MV-4-11 (cell line): ENCODE measurements at regions not wholly inside any gene's neighbourhood (a gene's known extent, or its start where the extent isn't known, plus 50 kb on each side); places are given as distances from the start of the nearest gene placed in this dataset.
"Not testable (repeated sequence)": the region's sequence is repeated elsewhere in the genome, so short reads cannot be mapped to it uniquely, and the experiment has no call there.

Experiments used
- DNase-seq: peaks from one replicate; lab custom pipeline; 2025; lab: John Stamatoyannopoulos, UW

DNA sequence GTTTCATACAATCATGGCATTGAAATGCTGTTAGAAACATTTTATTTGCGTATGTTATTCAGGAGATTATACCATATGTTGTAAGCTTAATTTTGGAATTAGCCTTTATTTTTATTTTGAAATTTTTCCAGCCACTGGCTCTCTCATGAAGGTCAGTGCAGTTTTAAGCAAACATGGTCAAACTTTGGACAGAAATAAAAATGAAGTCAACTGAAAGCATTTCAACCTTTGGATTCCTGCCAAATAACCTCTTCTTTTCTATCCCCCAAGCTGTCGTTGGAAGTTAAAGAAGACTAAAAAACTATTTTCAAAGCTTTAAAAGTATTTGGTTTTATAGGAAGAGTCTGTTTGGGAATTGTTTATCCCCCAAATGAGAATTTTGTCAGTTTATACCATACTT is 846.6 kb downstream of the MCTP2 start:
- no peak for DNase-seq

DNA sequence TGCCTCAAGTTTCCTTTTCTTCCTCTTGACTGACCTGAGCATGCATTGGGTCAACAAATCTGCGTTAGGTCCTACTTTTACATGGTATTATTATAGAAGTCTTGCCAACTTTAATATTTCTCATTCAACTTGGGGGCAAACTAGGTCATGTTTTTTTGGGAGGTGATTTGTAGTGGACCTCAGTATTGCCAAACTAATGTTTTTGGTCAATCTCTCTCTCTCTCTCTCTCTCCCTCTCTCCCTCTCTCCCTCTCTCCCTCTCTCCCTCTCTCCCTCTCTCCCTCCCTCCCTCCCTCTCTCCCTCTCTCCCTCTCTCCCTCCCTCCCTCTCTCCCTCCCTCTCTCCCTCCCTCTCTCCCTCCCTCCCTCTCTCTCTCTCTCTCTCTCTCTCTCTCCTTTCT is 848.9 kb downstream of the MCTP2 start:
- not testable (repeated sequence) for DNase-seq

DNA sequence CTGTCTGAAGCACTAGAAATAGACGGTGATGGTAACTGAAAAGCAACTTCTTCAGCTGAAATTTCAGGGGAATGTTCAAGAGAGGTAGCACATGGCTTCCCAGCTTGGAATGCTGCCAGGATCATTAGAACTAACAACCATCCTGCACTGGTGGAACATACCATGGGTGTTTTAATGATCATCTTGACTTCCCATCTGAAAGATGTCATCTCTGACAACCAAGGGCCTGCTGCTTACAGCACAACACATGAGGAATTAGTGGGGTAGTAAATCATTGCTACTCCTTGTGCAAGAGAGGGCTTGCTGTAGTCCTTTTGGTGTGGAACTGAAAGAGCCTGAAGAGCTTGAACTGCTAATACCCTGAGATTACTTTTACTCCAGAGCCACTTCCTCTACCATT is 853.7 kb downstream of the MCTP2 start:
- DNase-seq = peak; percentile 94

DNA sequence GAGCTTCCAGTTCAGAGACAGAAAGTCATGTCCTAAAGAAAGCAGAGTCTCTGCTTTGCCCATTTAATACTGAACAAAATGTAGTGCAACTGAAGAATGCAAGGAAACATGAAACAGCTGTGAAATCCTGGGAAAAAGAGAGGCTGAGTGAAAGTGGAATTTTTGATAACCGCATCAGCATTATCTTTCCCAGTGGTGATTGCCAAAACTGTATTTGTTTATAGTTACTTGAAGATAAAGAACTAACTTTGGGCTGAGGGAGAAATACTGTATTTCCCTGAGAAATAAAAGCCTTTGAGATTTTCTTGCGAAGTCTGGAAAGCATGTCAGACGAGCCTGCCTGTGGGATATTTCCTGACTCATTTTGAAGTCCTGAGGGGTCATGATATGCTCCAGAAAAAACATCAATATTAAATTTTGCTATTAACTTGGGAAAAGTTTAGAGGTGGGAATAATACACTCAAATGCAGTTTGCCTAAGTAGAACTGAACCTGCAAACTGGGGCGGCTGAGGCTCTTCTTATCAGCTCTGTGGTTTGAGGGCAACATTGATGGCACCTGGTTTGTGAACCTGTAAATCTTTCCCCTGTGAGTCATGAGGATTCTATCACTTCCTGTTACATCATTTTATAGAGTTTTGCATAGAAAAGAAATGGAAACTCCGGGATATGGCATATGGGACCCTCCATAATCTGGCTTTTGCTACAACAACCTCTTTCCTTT is 855.3 kb downstream of the MCTP2 start:
- DNase-seq = no peak

DNA sequence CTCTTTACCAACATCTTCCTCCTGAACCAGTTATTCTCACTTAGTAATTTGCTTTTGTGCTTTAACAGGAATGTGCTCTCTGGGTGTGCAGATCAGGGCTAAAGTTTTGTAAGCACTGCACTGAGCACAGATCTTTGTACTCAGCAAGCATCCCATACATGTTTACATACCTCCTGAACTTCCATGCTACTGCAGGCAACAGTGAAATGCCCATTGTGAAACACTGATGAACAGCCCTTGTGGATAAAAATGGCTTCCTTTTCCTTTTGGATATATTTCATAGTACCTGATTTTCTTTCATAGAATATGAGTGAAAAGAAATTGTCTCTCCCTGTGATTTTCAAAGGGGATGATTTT is 855.9 kb downstream of the MCTP2 start:
- DNase-seq = no peak

DNA sequence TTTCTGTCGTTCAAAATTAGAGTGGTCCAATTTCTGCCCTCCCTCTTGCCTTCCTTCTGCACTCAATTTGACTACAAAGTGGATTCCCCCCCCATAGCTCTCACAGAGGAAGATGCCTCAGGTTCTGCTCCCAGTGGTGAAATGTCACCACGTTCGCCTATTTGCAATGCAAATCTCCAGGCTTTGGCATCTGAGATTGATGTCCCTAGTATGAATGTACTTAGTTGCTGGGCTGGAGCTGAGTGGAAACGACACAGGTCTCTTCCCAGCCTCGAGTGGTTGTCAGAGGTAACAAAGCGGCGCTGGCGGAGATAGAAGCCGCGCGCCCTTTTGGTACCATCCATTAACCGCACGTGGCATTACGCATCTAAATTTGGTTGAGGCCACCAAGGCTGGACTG is 860.1 kb downstream of the MCTP2 start:
- no peak for DNase-seq

DNA sequence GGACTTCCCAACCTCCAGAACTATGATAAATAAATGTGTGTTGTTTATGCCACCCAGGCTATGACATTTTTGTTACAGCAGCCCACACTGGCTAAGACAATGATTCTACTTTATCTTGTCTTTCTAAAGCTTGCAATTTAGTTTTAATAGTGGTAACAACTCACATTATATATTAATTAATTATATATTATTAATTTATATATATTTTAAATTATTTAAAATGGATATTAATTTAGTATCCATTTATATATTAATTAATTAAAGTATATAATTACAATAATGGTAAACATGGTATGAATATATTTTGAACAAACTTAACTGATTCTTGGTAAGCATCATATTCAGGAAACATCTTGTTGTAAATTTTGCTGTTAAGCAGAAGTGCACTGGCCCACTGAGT is 863.9 kb downstream of the MCTP2 start:
- no peak for DNase-seq

DNA sequence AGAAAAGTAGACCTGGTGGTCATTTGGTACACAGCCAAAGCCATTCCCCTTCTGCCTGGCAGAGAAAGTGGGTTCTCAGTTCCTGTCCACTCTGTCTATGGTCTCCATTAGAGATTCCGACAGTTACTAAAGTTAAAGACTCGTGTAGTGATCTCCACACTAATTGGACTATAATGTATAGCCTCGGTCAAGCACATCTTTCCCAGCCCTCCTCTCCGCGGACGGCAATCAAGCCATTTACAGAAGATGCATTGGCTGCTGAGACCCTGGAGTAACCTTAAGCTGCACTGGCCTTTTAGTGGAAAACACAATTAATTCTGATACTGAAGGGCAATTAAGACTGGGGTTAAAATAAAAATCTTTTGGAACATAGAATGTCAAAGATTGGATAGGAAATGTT is 865.3 kb downstream of the MCTP2 start:
- no peak for DNase-seq

DNA sequence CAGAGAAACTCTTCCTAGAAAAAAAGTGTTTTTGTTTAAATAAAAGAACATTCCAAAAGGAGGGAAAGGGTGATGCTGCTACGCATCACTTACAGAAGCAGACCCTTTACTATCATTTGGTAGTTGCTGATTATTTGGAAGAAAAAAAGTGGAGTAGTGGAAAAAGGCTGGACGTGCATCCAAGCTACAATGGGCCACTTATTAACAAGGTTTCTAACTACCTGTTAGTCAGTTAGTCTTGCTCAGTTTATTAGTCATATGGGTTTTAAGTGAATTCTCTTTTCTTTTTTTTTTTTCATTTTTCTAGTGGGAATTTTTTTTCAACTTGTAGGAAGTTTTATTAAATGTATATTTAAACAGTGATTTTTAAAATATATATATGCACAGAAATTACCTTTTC is 866.0 kb downstream of the MCTP2 start:
- no peak for DNase-seq

DNA sequence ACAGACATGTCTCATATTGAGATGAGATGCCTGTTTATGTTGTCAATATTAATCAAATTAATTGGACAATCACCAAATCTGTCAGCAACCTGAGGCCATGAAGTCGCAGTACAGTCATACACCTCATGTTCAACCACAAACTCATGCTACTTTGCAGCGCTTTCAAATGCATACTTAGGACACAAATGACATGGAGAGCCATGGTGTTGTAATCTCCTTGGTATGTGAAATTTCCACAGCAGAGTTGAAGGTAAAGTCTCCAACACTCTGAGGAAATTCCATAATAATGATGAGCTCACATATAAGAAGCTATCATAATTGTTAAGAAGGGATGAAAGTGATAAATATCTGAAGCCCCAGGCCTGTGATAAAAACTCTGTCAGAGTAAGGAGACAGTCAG is 873.9 kb downstream of the MCTP2 start:
- no peak for DNase-seq

DNA sequence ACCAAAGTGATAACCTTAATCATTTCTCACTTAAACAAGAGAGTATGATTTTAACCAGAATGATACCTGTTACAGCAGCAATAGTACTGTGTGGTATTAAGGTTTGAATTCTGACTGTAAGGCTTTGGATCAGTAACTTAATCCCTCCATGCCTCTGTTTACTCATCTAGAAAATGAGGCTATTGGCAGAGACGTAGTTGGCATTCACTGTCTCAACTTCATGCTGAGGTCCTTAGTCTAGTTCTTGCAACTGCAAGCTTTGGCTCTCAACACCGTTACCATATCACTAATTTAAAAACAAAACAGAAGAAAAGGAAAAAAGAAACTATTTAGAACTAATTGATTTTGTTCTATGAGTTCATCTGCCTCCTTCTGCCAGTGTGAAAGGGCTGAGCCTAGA is 875.4 kb downstream of the MCTP2 start:
- no peak for DNase-seq

DNA sequence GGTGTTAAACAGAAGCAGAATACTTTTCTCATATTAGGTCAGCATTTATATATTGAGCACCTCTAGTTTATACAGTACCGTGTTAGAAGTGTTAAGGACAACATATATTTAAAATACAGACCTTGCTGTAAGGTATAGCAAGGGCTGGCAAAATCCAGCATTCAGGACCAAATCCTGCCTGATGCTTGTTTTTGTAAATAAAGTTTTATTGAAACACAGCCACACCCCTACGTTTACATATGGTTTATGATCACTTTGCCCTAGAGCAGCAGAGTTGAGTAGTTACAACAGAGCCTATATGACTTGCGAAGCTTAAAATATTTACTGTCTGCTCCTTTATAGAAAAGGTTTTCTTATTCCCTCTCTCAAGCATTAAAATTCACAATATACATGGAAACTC is 877.3 kb downstream of the MCTP2 start:
- no peak for DNase-seq

DNA sequence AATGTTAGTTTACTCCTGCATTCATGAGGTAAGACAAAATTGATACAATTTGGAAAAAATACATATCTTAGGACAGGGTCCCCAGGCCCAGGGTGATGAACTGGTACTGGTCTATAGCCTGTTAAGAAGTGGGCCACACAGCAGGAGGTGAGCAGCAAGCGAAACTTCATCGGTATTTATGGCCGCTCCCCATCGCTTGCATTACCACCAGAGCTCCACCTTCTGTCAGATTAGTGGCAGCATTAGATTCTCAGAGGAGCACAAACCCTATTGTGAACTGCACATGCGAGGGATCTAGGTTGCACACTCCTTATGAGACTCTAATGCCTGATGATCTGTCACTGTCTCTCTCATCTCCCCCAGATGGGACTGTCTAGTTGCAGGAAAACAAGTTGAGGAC is 880.6 kb downstream of the MCTP2 start:
- DNase-seq = no peak

DNA sequence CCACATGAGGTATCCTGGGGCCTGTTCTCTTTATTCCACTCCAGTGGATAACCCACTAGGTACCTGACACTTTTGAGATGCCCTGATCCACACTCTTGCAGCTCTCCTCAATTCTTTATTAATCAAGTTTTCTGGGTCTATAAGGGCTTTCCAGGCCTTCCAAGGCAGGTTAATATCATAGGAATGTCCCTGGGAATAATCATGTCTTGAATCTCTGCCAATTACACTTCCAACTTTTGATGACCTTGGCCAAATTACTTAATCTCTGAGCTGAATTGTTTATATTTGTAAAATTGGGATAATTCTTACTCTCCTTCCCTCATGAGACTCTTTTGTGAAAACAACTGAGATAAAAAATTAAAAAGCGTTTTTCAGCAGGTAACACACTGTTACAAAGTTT is 881.7 kb downstream of the MCTP2 start:
- DNase-seq = no peak

DNA sequence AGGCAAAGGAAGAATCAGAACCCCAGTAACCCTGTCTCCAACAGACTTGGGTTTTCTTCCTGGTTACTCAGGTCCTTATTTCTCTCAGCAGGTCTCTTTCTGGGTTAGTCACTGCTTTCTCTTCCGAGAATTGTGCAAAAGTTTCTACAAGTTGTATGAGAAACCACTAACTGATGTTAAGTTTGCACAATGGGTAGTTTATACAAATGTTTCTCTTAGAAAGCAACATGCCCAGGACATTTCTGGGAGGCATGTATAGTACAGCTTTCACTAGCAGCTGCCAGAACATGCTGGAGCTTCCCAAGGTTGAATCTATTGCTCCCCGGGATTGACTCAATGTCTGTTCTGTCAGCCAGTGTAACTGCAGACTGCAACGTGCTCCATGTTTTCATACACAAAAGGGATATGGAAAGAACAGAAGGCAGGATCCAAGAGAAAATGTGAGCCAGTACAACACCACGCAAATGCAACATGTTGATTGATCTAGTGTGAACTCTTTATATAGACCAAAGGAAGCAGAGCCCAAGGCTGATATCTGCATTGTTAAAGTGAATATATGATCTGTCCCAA is 887.8 kb downstream of the MCTP2 start:
- DNase-seq = peak; percentile 78

DNA sequence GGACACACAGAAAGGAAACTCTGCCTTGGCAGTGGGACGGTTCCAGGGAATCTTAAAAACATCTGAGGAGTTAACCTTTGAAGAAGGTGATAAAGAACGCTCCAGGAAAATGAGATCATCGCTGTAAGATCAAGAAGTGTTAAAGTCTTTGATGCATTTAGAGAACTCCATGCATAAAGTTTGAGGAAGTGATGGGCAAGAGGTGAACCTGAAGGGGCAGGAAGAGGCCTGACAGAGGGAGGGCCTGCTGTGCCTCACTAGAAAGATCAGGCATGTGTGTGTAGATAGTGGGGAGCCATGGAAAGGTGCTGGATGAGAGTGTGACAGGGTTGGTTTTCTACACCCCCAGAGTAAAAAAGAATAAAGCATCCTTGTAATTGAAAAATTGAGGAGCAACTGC is 889.2 kb downstream of the MCTP2 start:
- DNase-seq = peak; percentile 44

DNA sequence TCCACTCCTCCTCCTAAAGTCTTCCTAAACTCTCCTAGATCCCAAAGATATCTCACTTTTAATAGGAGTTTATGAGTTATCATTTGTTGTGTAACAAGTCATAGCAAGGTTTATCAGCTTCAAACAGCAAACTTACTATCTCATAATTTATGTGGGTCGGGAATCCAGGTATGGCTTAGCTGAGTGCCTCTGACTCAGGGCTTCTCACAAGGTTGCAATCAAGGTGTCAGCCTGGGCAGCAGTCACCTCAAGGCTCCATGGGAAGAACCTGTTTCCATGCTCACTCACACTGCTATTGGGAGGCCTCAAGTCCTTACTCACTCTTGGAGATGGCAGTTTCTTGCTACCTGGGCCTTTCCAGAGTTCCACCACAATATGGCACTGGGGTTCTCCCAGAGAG is 889.8 kb downstream of the MCTP2 start:
- DNase-seq = no peak

DNA sequence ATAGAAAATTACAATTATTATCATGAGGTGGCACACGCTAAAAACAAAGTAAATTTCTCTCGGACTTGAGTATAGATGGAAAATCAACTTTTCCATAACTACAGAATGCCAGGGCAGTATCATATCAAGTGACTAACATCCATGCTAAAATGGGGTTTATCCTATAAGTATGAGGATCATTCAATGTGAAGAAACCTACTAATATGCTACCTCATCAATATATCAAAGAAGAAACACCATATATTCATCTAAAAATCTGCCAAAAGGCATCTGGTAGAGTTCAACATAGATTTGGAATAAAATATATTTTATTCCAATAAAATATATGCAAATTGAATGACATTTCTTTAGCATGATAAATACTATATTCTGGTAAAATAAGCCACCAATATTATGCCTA is 894.4 kb downstream of the MCTP2 start:
- DNase-seq = no peak

DNA sequence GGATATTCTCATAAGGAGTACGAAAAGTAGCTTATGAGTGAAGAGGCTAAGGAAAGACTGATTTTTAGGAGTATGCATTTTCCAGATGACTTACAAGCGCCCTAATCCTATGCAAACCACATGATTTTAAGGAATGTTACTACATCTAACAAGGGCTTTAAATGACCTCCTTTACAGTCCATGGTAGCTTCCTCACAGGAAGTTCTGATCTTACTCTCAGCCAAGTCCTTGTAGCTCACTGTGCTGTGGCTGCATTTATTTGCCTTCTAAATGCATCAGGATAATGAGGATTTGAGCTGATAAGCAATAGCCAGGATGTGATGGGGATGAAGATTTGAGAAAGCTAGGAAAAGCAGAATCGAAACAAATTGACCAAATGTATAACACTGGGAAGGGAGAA is 896.0 kb downstream of the MCTP2 start:
- DNase-seq = no peak

DNA sequence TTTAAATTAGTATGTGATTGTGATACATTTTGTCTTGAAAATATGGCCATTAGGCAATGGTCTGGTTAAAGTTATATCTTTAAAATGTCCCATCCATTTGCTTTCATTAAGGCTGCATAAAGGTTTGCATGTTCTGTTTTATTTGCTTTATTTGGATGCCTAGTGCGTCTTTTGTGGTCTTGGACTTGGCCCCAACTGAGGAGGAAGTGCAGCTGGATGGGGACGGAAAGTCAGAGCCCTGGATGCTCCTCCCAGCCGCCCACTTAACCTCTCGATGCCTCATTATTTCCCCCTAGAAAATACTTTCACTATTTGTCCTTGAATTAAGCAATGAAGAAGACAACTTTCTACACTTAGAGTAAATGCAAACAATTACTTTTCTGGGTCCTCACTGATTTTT is 898.2 kb downstream of the MCTP2 start:
- peak; percentile 63 for DNase-seq

DNA sequence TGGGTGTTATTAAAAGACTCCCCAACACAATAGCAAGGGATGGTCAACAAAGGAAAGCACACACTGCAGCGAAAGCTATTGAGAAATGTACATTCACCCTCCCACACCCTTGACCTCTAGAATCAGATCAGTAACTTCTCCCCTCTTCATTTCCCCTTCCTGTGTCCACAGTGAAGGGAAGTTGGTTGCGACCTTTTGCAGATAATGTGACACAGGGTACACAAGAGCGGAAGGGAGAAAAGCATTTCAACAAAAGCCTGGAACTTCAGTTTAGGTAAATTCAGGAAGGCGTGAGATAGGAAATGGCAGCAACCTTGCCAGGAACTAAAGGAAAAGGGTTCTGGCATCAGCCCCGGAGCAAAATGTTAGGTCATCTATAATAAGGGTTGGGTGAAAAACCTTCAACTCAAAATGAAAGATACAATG is 899.8 kb downstream of the MCTP2 start:
- peak; percentile 64 for DNase-seq

DNA sequence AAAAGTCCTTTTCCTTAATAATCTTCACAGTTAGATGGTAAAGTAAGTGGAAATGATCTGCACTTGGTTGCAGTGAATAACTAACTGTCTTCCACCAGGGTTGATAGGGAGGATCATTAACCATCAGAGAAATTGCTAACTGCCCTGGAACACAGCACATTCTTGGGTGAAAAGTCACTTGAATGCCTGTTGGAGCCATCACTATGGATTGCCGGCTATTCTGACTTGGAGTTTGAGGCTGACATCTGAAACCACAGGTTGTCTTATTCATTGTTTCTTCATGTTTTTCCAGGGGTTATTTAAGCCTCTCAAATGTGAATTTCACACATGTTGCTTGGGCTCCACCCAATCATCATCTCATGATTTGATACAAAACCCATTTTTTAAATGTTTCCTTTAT is 901.4 kb downstream of the MCTP2 start:
- no peak for DNase-seq

DNA sequence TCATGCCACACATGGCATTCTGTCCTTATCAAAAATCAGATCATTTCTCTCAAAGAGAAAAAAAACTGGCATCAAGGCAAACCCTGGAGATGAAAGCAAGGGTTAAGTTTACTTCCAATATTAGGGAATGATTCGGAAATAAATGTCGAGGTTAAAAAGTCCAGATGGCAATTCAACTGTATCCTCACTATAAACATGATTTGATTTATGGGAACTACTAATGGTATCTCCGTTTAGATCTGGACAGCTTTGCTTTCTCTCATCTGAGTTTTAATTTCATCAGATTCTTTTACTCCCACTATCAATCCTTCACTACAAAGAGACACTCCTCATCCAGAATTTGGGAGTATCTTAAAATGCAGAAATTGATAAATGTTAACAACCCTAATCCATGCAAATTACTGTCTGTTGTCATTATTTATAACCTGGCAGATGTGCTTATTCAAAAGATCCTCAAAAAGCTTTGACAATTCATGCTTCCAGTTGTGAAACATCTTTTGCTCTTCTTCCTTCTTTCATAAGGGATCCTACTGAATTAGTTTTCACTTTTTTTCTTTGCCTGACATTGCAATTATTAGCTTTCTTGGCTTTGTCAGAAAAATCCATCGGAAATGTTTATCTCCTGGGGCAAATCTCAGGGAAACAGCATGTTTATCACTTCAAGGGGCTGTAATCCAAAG is 903.2 kb downstream of the MCTP2 start:
- peak; percentile 33 for DNase-seq
